ENCODE measurements at regions not wholly inside any gene's neighbourhood (a gene's known extent, or its start where the extent isn't known, plus 50 kb on each side); places are given as distances from the start of the nearest gene placed in this dataset.
A peak's percentile ranks its signal among the peaks of the same experiment; 100 is the strongest.
"Not testable (repeated sequence)": the region's sequence is repeated elsewhere in the genome, so short reads cannot be mapped to it uniquely, and the experiment has no call there.

DNA sequence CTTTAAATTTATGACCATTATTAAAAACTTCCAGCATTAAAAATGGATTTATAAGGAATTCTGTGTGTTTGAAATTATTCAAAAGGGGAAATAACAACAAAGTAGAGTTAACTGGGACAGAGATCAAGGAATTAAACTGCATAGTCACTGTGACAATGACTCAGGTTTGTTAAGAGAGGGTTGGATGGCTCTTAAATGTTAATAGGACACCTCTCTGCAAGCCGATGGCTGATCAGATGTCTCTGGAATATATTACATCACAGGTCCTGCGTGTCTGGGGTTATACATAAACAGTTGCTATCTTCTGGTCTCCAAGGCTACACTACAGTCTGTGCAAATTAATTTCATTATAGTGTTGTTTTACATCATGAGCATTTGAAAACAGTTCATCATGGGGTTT lies 574.3 kb downstream of the COL12A1 start:
- no peak for DNase-seq (ENCODE audit: low spot score)

DNA sequence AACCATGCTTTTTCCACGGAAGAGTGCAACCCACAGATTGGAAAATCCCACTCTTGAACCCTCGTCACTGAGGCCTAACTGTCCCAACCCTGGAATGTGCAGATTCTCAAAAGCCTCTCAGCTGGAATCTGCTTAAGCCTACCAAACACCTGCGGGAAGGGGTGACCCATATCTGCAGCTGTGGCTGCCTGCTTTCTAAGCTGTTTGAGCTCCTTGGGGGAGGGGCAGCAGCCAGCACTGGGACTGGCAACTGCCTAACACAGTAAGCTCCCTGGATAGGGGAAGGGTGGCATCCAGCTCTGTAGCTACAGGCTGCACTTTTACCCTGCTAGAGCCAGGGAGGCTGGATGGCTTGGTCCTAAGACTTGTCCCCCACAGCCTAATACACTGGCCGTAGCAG lies 579.6 kb downstream of the COL12A1 start:
- peak; percentile 56 for DNase-seq (ENCODE audit: low spot score)

DNA sequence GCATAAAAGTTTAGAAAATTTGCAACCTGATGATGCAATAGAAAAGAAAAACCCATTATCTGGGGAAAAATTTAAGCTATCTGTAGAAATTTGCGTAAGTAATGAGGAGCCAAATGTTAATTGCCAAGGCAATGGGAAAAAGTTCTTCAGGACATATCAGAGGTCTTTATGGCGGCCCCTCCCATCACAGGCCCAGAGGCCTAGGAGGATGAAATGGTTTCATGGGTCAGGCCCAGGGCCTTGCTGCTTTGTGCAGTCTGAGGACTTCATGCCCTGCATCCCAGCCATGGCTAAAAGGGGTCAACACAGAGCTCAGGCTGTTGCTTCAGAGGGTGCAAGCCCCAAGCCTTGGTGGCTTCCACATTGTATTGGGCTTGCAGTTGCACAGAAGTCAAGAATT lies 582.8 kb downstream of the COL12A1 start:
- DNase-seq (ENCODE audit: low spot score) = no peak

- DNase-seq (ENCODE audit: low spot score) = no peak
These were observed 594.6 kb downstream of the COL12A1 start for GRCh38 chr6:74611220-74611619.

- DNase-seq (ENCODE audit: low spot score) = no peak
These were observed 595.5 kb downstream of the COL12A1 start for GRCh38 chr6:74610352-74610751.

DNA sequence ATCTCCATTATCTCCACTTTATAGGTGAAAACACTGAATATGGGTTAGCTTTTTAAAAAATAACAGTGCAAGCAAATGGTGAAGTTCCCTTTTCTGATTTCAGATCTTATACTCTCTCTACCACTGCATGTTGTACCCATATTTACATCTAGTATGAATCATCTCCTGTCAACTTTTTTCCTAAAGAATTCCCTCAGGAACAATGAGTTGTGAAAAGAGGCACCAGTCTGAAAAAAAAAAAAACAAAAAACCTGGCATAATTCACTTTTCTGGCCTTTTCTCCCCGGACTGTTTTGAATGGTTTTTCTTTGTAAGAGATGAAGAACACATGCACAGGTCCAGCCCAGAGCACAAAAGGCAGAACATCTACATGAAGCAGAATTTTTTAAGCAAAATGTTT lies 596.0 kb downstream of the COL12A1 start:
- no peak for DNase-seq (ENCODE audit: low spot score)

DNA sequence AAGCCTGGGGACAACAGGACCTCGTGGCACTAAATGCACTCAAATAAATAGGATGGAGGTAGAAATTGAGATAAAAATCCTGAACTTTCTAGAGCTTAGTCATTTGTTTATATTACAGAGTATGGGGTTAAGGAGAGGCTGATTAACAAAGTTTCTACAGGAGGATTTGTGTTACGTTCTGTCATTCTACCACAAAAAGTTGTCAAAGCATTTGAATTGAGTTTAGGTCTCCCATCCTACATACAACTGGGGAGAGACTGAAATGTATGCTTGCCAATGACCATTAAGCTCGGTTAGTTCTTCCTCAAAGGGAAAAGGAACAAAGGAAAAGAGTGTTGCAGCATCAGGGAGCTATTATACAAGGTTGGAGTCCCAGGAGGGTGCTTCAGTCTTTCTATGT lies 597.9 kb downstream of the COL12A1 start:
- DNase-seq (ENCODE audit: low spot score) = no peak

GRCh38 chr6:74607468-74607867 lies 598.4 kb downstream of the COL12A1 start:
- DNase-seq (ENCODE audit: low spot score) = no peak

DNA sequence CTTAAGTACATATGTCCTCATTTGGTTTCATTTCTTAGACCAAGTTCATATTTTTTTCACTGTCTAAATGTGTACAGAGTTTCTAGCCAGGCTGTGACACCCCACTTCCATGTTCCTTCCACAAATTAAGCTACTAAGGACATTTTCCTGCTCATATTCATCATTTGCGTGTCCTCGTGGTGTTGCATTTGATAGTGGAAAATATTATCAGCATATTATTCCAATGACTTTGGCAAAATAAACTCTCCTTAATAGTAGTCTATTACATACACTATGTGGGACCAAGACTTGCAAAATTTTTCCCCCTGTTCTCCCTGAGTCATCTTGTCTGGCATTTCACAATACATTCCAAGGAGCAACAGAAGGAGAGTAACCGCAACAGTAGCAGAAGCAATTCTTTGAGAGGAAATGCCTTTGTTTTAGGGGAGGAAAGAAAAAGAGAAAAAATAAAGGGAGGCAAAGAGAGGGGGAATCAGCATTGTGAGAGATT lies 599.2 kb downstream of the COL12A1 start:
- DNase-seq (ENCODE audit: low spot score) = no peak

DNA sequence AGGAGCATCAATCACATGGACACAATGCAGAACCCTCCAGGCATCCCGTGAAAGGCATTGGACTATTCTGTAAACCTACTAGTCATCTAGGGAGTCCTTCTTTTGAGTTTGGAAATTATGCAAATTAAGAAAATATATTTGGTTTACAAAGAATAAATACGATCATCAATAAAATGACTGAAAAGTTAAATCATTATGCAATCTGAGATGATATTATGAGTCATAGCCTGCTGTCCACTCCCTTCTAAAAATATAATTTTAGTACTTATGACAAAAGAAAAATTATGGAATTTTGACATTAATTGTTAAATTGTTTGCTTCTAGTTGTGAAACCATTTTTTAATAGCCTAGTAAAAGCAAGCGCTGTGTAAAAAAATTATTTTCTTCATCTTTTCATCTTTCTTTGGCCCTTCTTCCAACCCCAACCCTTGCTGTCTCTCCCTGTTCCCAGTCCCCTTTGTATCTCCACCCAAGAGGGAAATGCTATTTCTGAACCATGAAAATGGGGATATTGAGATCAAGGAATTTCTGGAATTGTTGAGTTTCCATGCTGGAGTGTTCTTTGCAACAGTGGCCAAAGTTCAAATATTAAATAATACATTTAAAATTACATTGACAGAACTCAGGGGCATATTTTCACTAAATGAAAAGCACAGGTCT lies 599.8 kb downstream of the COL12A1 start:
- DNase-seq (ENCODE audit: low spot score) = no peak

GRCh38 chr6:74604279-74604678 lies 601.6 kb downstream of the COL12A1 start:
- no peak for DNase-seq (ENCODE audit: low spot score)

DNA sequence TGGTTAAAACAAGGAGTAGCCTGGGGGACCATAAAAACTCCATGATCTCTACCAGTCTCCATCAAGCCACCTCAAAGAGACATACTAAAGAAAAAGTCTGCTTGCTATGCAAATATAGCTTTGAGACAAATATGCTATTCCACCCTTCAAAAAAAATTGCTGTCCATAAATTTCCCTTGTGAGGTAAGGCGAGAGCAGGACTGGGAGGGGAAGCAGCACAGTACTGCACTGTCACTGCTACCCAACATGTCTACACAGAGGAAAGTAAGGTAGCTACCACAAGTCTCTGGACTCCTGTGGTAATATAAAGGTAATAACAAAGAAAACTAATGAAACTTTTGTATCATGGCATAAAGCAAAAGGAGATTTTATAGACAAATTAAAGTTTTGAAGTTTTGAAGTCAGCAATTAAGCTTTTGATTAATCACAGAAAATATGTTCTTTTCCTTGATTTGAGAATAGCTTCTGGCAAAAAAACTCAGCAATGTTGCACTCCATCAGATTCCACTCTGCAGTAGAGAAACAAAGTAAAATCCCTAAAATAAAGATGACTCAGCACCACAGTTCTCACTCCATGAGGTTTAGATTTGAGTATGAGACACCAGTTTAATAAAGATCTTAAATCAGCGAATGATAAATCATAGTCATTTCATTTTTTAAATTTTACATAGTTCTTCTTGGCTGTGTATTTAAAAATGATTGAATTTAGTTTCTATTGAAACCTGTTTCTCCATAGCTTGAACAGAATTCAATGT lies 602.4 kb downstream of the COL12A1 start:
- no peak for DNase-seq (ENCODE audit: low spot score)

DNA sequence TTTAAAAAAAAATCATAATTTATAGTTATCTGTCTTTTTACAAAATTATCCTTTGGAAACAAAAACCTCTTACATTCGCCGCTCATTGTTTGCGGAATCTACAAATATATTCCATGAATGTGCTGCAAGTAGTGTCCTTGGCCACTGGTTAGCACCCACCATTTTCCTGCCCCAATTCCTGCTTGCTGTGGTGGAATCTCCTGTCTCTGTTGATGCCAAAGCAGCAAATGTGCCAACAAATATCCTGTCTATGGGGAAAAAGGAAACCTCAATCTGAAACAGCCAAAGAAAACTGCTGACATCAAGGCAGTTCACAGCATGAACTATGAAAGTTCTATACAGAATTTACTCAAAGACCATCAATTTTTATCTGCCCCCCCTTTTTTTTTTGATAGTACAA lies 603.6 kb downstream of the COL12A1 start:
- no peak for DNase-seq (ENCODE audit: low spot score)

- DNase-seq (ENCODE audit: low spot score) = no peak
These were observed 607.1 kb downstream of the COL12A1 start for GRCh38 chr6:74598462-74599393.

DNA sequence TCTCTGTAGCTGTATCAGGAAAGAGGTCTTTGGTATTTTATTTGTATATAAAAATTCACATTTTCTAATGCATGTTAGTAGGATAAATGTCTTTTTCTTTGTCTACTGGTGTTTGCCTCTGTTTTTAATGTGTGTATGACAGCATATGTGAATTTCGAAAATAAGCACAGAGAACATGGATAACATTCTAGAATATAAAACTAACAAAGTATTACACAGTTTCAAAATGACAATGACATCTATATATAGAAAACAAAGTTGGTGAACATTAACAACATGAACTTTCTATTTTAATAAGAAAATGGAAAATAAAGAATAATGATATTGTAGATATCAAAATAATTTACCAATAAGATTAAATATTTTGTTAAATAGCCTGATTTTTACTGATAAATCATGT lies 608.0 kb downstream of the COL12A1 start:
- no peak for DNase-seq (ENCODE audit: low spot score)

GRCh38 chr6:74597266-74597665 lies 608.6 kb downstream of the COL12A1 start:
- no peak for DNase-seq (ENCODE audit: low spot score)

DNA sequence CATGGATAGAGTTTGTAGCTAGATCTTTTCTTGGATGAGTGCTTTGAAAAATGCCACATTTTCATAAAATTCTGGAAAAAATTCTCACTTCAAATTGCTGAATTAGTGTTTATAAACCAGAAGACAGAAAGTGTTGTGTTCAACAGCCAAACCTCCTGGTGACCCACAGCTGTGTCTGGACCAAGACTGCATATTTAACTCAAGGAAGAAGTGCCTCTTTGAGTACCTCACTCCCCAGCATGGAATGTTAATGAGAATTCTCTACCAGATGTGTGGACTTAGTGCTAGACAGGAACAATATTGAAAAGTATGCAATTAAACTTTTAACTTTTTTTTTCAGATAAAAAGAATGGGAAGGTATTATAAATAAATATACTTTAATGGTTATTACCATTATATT lies 609.3 kb downstream of the COL12A1 start:
- no peak for DNase-seq (ENCODE audit: low spot score)

- DNase-seq (ENCODE audit: low spot score) = not testable (repeated sequence)
These were observed 611.5 kb downstream of the COL12A1 start for GRCh38 chr6:74594350-74594749.

GRCh38 chr6:74588094-74588832 lies 617.6 kb downstream of the COL12A1 start:
- no peak for DNase-seq (ENCODE audit: low spot score)

DNA sequence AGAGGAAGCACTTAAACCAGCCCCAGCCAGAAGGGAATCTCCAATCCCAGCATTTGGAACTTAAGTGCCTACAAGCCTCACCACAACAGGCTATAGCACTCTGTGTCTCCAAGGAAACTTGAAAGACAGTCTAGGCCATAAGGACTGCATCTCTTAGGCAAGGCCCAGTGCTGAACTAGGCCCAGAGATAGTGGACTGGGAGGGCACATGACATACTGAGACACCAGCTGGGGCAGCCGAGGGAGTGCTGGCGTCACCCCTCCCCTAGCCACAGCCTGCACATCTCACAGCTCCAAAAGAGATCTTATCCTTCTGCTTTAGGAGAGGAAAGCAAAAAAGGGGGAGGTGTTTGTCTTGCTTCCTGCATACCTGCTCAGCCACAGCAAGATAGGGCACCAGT lies 618.5 kb downstream of the COL12A1 start:
- DNase-seq (ENCODE audit: low spot score) = no peak

DNA sequence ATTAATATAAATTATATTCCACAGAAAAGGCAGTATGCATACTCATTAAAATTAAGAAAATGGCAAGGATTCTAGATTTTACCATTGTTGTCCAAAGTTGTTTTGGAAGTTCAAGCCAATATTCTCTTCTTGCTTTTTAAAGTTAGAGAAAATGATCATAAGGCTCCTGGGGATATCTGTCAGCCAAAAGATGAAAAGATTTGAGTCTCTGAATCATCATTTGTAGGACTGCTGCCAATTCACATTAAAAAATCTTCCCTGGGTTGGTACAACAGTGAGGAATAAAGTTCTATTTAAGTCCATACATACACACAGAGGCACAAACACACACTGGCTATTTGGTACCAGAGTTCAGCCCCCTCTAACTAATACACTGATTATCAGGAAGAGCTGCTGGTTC lies 620.1 kb downstream of the COL12A1 start:
- no peak for DNase-seq (ENCODE audit: low spot score)

GRCh38 chr6:74581681-74582080 lies 624.2 kb downstream of the COL12A1 start:
- no peak for DNase-seq (ENCODE audit: low spot score)

Measured in ecto neural progenitor cell (in vitro differentiated cells).